PC-3 (cell line): ENCODE measurements at regions not wholly inside any gene's neighbourhood (a gene's known extent, or its start where the extent isn't known, plus 50 kb on each side); places are given as distances from the start of the nearest gene placed in this dataset.

Source experiments
- ATAC-seq: fragments of 200-7000 bp; cut with Tn5 transposase; 2 replicates; pipeline ENCODE4 v1.9.1; 2020; ENCODE audit warnings: mild to moderate bottlenecking, moderate library complexity
- BruUV-seq: library from RNA; stranded (reverse); fragments of 400-500 nt; replicated peaks from 2 replicates; lab custom pipeline; 2021; lab: Mats Ljungman, UMichigan
- CTCF ChIA-PET: fragments of 300-600 bp; sonication (Branson Sonifier 250); formaldehyde crosslinking; loops from one replicate; lab custom pipeline; 2022; ENCODE audit warnings: antibody characterized with exemption; lab: Charles Lee
- POLR2A ChIA-PET: fragments of 300-600 bp; sonication (Branson Sonifier 250); formaldehyde crosslinking; loops from one replicate; lab custom pipeline; 2022; ENCODE audit warnings: antibody characterized with exemption; ENCODE audit not compliant: unreplicated experiment; lab: Charles Lee
- DNase-seq: peaks from one replicate; pipeline ENCODE4 v3.0.0-alpha.2; 2015
- H2AFZ ChIP-seq: fragments of 300-600 bp; sonication (generic); 2 replicates; pipeline ENCODE4 v1.6.0; 2016; ENCODE audit warnings: antibody characterized with exemption, low read length
- H3F3A ChIP-seq: fragments of 300-600 bp; sonication (generic); one replicate; pipeline ENCODE4 v1.6.0; 2017; ENCODE audit warnings: antibody characterized with exemption, low read length, control low read depth, mild to moderate bottlenecking; ENCODE audit not compliant: unreplicated experiment
- H3K27ac ChIP-seq: fragments of 300-600 bp; sonication (generic); 2 replicates; pipeline ENCODE4 v1.5.1; 2016; ENCODE audit warnings: mild to moderate bottlenecking, low read length
- H3K27me3 ChIP-seq: fragments of 300-600 bp; sonication (generic); 2 replicates; pipeline ENCODE4 v1.6.1; 2016; ENCODE audit warnings: low read length, mixed read lengths
- H3K36me3 ChIP-seq: fragments of 300-600 bp; sonication (generic); 2 replicates; pipeline ENCODE4 v1.6.1; 2016; ENCODE audit warnings: low read depth, mixed run types, low read length, mixed read lengths
- H3K4me1 ChIP-seq: fragments of 300-600 bp; sonication (generic); 2 replicates; pipeline ENCODE4 v1.5.1; 2016; ENCODE audit warnings: low read length; ENCODE audit not compliant: insufficient read depth
- H3K4me2 ChIP-seq: fragments of 300-600 bp; sonication (generic); 2 replicates; pipeline ENCODE4 v1.6.0; 2016; ENCODE audit warnings: low read length
- H3K4me3 ChIP-seq: fragments of 300-600 bp; sonication (generic); 2 replicates; pipeline ENCODE4 v1.5.1; 2016; ENCODE audit warnings: mild to moderate bottlenecking, low read length, mixed read lengths
- H3K79me2 ChIP-seq: fragments of 300-600 bp; sonication (generic); 2 replicates; pipeline ENCODE4 v1.6.1; 2017; ENCODE audit warnings: low read length, mixed read lengths
- H3K9ac ChIP-seq: fragments of 300-600 bp; sonication (generic); 2 replicates; pipeline ENCODE4 v1.6.0; 2016; ENCODE audit warnings: mild to moderate bottlenecking, low read length
- H3K9me2 ChIP-seq: fragments of 300-600 bp; sonication (generic); replicated peaks from 2 replicates; pipeline ENCODE4 v1.6.1; 2016; ENCODE audit warnings: mixed run types, low read length, mixed read lengths
- H3K9me3 ChIP-seq: fragments of 300-600 bp; sonication (generic); 2 replicates; pipeline ENCODE4 v1.6.1; 2016; ENCODE audit warnings: low read length, mixed read lengths
- H4K20me1 ChIP-seq: fragments of 300-600 bp; sonication (generic); 2 replicates; pipeline ENCODE4 v1.6.1; 2016; ENCODE audit warnings: low read length, mixed read lengths
- EZH2 ChIP-seq: fragments of 300-600 bp; sonication (generic); IDR thresholded peaks from one replicate; pipeline ENCODE4 v1.6.1; 2017; ENCODE audit warnings: antibody characterized with exemption, mild to moderate bottlenecking, low read length; ENCODE audit not compliant: unreplicated experiment
- EZH2phosphoT487 ChIP-seq: fragments of 300-600 bp; sonication (generic); IDR thresholded peaks from 2 replicates; pipeline ENCODE4 v1.6.1; 2018; ENCODE audit warnings: mild to moderate bottlenecking, antibody characterized with exemption, low read length, borderline replicate concordance
- intact Hi-C: fragments of 100-400 bp; cut with micrococcal nuclease; formaldehyde crosslinking; loops from 2 replicates; pipeline ENCODE4 v1.9.0; 2023
- TF ChIP-seq, protein P1 (sequence below): fragments of 300-600 bp; sonication (generic); conservative IDR thresholded peaks from 2 replicates; pipeline ENCODE4 v1.5.1; 2017; ENCODE audit warnings: antibody characterized with exemption, low read depth, mild to moderate bottlenecking, low read length

DNA sequence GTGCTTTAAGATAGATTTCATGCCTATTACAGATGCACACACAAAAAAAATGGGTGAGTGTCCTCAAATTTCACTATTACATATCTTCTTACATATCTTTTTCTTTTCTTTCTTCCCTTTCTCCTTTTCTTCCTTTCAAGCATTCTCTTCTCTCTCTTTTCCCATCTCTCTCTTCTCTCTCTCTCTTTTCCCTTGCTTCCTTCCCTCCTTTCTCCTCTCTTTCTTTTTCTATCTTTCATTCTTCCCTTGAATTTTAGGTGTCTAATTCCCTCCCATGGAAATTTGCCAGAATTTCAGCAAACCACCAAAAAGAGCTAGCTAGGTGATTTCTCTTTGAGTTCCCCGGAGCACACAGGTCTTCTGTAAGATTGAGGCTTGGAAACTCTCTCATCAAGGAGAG, 395.3 kb upstream of the RUNX1 start:
- no peak overlapping the region for H3K4me2 ChIP-seq
- no peak overlapping the region for H3K4me3 ChIP-seq
- CTCF ChIA-PET: interaction anchor here (0.7 kb wide), 1 partner anchor 35 kb away, joined by 3 read pairs; no protein-coding TSS in a partner anchor
- no peak overlapping the region for H2AFZ ChIP-seq
- H3K27ac ChIP-seq: no peak overlapping the region
- intact Hi-C loops: no loop called here
- DNase-seq (no peak), ATAC-seq (no peak)
- no peaks in the 10 kb centered on the region for H3K79me2 ChIP-seq
- H3K9me2 ChIP-seq: no peaks in the 10 kb centered on the region
- no peaks in the 10 kb centered on the region for H3K9me3 ChIP-seq
- H3K9ac ChIP-seq: no peak overlapping the region
- POLR2A ChIA-PET: no interaction called here
- H3K4me1 ChIP-seq: no peaks in the 10 kb centered on the region
- no TSS peak for BruUV-seq
- no peaks in the 10 kb centered on the region for H4K20me1 ChIP-seq
- TF ChIP-seq EZH2 (no peak), EZH2phosphoT487 (no peak)
- TF ChIP-seq, protein P1, sequence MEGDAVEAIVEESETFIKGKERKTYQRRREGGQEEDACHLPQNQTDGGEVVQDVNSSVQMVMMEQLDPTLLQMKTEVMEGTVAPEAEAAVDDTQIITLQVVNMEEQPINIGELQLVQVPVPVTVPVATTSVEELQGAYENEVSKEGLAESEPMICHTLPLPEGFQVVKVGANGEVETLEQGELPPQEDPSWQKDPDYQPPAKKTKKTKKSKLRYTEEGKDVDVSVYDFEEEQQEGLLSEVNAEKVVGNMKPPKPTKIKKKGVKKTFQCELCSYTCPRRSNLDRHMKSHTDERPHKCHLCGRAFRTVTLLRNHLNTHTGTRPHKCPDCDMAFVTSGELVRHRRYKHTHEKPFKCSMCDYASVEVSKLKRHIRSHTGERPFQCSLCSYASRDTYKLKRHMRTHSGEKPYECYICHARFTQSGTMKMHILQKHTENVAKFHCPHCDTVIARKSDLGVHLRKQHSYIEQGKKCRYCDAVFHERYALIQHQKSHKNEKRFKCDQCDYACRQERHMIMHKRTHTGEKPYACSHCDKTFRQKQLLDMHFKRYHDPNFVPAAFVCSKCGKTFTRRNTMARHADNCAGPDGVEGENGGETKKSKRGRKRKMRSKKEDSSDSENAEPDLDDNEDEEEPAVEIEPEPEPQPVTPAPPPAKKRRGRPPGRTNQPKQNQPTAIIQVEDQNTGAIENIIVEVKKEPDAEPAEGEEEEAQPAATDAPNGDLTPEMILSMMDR: no peak
- no peaks in the 10 kb centered on the region for H3F3A ChIP-seq
- no peaks in the 10 kb centered on the region for H3K27me3 ChIP-seq
- H3K36me3 ChIP-seq: no peaks in the 10 kb centered on the region

DNA sequence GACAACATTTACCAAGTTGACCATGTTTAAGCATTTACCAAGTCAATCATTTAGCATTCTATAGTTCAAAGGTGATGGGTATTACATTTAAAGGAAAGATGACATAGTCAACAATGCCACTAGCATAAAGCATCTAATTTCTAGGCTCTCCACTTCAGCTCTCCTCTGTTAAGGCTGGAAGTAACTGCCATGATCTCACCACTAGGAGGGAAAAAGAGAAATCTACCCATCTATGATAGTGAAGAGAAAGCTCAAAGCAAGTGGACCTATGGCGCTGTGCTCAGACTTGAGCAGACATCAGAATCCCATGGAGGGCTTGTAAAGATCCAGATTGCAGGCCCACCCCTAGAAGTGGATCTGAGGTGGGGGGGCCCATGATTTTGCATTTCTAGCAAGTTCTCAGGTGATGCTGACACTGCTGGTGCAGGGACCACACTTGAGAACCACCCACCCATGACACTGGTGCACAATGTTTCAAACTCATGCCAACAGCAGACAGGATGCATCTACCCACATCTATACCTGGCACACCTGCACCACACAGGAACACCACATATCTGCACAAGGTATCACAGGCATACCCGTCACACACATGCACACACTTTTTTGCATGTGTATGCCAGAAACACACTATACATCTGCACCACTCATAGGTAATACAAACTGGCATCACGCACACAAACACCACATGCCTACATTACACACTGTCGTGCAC, 392.9 kb upstream of the RUNX1 start:
- intact Hi-C loops: no loop called here
- ChIA-PET POLR2A (no interaction called here), CTCF (no interaction called here)
- BruUV-seq: no TSS peak
- DNase-seq (no peak), ATAC-seq (no peak; the same call in 1 of the 2 replicates)
- Histone ChIP-seq H3K79me2 (no peaks in the 10 kb centered on the region), H3K9ac (no peak overlapping the region), H3F3A (no peaks in the 10 kb centered on the region), H3K4me3 (no peak overlapping the region), H2AFZ (no peak overlapping the region), H3K27ac (no peak overlapping the region), H3K9me3 (no peaks in the 10 kb centered on the region), H3K4me2 (no peak overlapping the region), H4K20me1 (no peaks in the 10 kb centered on the region), H3K36me3 (no peaks in the 10 kb centered on the region), H3K27me3 (no peaks in the 10 kb centered on the region), H3K4me1 (no peaks in the 10 kb centered on the region), H3K9me2 (no peaks in the 10 kb centered on the region)
- no peak for TF ChIP-seq EZH2
- TF ChIP-seq, protein P1: peak; percentile 34; the same call in 1 of the 2 replicates

GRCh38 chr21:35438643-35439404, 389.7 kb upstream of the RUNX1 start:
- CTCF ChIA-PET: no interaction called here
- Histone ChIP-seq H3F3A (no peaks in the 10 kb centered on the region), H3K27ac (no peak overlapping the region), H3K36me3 (no peaks in the 10 kb centered on the region), H3K4me1 (no peaks in the 10 kb centered on the region), H3K4me2 (no peak overlapping the region), H3K9me2 (no peaks in the 10 kb centered on the region), H3K9ac (no peak overlapping the region), H2AFZ (no peak overlapping the region), H4K20me1 (no peaks in the 10 kb centered on the region), H3K4me3 (no peak overlapping the region), H3K79me2 (no peaks in the 10 kb centered on the region), H3K27me3 (no peaks in the 10 kb centered on the region), H3K9me3 (0 out of 2 replicates have a peak, but pooled peaks cover 6% of the 10 kb centered on the region)
- intact Hi-C loops: no loop called here
- BruUV-seq: no TSS peak
- TF ChIP-seq, protein P1: no peak
- TF ChIP-seq EZH2: no peak
- TF ChIP-seq EZH2phosphoT487: no peak
- no peak for DNase-seq
- POLR2A ChIA-PET: no interaction called here
- ATAC-seq: no peak
